Calu3 (cell line): ENCODE measurements at regions not wholly inside any gene's neighbourhood (a gene's known extent, or its start where the extent isn't known, plus 50 kb on each side); places are given as distances from the start of the nearest gene placed in this dataset.

Experiments
- BruUV-seq: library from RNA; stranded (reverse); fragments of 400-500 nt; replicated peaks from 2 replicates; lab custom pipeline; 2021; lab: Mats Ljungman, UMichigan
- CTCF ChIA-PET: fragments of 300-600 bp; sonication (Branson Sonifier 250); formaldehyde crosslinking; loops from one replicate; lab custom pipeline; 2022; ENCODE audit warnings: antibody characterized with exemption; lab: Charles Lee
- DNase-seq: peaks from one replicate; pipeline ENCODE4 v3.0.0; 2022
- H3K27ac Mint-ChIP-seq: one replicate; pipeline ENCODE4 v1.8.0; 2022; ENCODE audit warnings: mixed read lengths; ENCODE audit not compliant: unreplicated experiment
- H3K27me3 Mint-ChIP-seq: one replicate; pipeline ENCODE4 v1.8.0; 2022; ENCODE audit warnings: mixed read lengths; ENCODE audit not compliant: unreplicated experiment
- H3K36me3 Mint-ChIP-seq: one replicate; pipeline ENCODE4 v1.8.0; 2022; ENCODE audit warnings: mild to moderate bottlenecking, moderate library complexity, mixed read lengths; ENCODE audit not compliant: insufficient read depth, unreplicated experiment
- H3K4me1 Mint-ChIP-seq: one replicate; pipeline ENCODE4 v1.8.0; 2022; ENCODE audit warnings: mild to moderate bottlenecking, low read depth, mixed read lengths; ENCODE audit not compliant: unreplicated experiment
- H3K4me3 Mint-ChIP-seq: one replicate; pipeline ENCODE4 v1.8.0; 2022; ENCODE audit warnings: mild to moderate bottlenecking, low read depth, moderate library complexity, mixed read lengths; ENCODE audit not compliant: unreplicated experiment
- H3K9me3 Mint-ChIP-seq: one replicate; pipeline ENCODE4 v1.8.0; 2022; ENCODE audit warnings: low read depth, mixed read lengths; ENCODE audit not compliant: unreplicated experiment
- CTCF ChIP-seq: fragments of 200-600 bp; IDR thresholded peaks from one replicate; pipeline ENCODE4 v1.8.0; 2022; ENCODE audit warnings: antibody characterized with exemption; ENCODE audit not compliant: unreplicated experiment
- intact Hi-C: fragments of 100-400 bp; cut with micrococcal nuclease; formaldehyde crosslinking; loops from one replicate; pipeline ENCODE4 v1.10.0; 2022; ENCODE audit not compliant: unreplicated experiment

- H3K36me3 Mint-ChIP-seq = no peaks in the 10 kb centered on the region
- H3K27ac Mint-ChIP-seq = no peak overlapping the region
- intact Hi-C loops = loop anchor here (10.0 kb wide), 1 partner anchor 377 kb away; no protein-coding TSS in a partner anchor
- no peak for DNase-seq
- no peaks in the 10 kb centered on the region for H3K27me3 Mint-ChIP-seq
- BruUV-seq = no TSS peak
- TF ChIP-seq CTCF = no peak
- CTCF ChIA-PET = no interaction called here
- H3K4me1 Mint-ChIP-seq = peaks cover 26% of the 10 kb centered on the region
- H3K9me3 Mint-ChIP-seq = no peaks in the 10 kb centered on the region
- no peak overlapping the region for H3K4me3 Mint-ChIP-seq
Observed at GRCh38 chrX:23118163-23118562, 118.4 kb downstream of the DDX53 start.

DNA sequence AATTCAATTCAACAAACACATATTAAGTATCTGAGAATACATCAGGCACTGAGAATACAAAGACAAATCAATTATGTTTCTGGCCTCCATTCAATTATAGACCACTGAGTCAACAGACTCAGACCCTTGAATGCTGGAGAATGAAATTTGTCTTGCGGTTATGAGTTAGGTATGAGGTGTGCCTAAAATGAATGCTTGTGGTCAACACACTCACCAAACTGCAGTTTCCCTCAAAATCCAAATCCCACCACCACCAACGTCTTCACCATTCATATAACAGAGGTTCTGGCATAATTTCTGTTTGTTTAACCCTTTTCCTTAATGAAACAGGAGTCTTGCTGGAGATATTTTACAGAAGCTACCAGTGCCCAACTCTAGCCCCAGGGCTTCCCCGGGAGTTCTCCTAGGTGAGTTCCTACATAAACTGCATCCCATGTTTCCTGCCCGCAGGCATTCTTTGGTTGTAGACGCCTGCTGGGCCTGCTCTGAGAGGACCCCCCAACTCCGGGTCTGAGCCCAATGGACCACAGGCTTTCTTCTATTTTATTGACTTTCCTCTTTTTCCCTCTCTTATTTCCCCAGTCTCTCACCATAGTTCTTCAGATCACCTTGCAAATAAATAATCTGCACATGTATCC, 119.2 kb downstream of the DDX53 start:
- peak overlapping the region; percentile 38 for H3K4me3 Mint-ChIP-seq
- H3K36me3 Mint-ChIP-seq = no peaks in the 10 kb centered on the region
- intact Hi-C loops = loop anchor here (10.0 kb wide), 1 partner anchor 376 kb away; no protein-coding TSS in a partner anchor
- BruUV-seq = no TSS peak
- no peak overlapping the region for H3K27ac Mint-ChIP-seq
- CTCF ChIA-PET = no interaction called here
- DNase-seq = peak; percentile 9
- TF ChIP-seq CTCF = no peak
- H3K27me3 Mint-ChIP-seq = no peaks in the 10 kb centered on the region
- peaks cover 21% of the 10 kb centered on the region for H3K4me1 Mint-ChIP-seq
- H3K9me3 Mint-ChIP-seq = no peaks in the 10 kb centered on the region

DNA sequence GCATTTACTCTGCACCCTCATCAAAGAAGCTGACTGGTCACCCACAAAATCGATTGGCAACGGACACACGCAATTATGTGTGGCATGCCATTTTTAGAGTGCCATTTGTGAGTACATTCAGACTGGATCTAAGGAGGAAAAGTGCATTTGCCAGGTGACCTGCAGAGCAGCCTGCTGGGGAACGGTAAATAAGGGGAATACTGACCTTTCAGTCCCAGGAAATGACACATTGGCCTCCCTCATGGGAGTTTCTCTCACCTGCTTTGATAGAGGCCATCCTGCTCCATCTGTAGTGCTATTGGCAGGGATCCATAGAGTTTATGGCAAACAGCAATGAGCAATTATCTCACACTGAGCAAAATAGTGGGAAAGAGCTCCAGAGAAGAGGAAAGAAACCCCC, 127.8 kb downstream of the DDX53 start:
- TF ChIP-seq CTCF = no peak
- DNase-seq = no peak
- H3K27ac Mint-ChIP-seq = no peak overlapping the region
- H3K4me3 Mint-ChIP-seq = no peak overlapping the region
- no peaks in the 10 kb centered on the region for H3K4me1 Mint-ChIP-seq
- no peaks in the 10 kb centered on the region for H3K36me3 Mint-ChIP-seq
- CTCF ChIA-PET = no interaction called here
- H3K9me3 Mint-ChIP-seq = no peaks in the 10 kb centered on the region
- BruUV-seq = no TSS peak
- no peaks in the 10 kb centered on the region for H3K27me3 Mint-ChIP-seq
- intact Hi-C loops = no loop called here

DNA sequence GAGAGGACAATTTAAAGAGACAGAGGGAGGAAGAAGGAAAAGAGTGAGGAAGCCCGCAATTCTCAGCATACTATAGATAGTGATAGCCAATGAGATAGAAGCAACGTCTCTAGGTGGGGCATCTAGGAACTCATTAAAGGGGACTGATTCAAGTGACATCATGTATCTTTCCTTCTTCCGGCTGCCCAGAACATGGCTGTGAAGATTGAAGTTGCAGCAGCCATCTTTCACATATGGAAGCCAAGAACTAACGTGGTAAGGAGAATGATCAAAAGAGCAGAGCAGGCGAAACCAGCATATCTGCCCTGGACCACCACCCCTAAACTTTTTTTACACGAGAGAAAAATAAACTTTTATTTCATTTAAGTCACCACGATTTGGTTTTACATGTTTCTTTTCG, 133.8 kb downstream of the DDX53 start:
- H3K4me1 Mint-ChIP-seq = no peaks in the 10 kb centered on the region
- H3K27ac Mint-ChIP-seq = no peak overlapping the region
- no peaks in the 10 kb centered on the region for H3K36me3 Mint-ChIP-seq
- BruUV-seq = no TSS peak
- TF ChIP-seq CTCF = no peak
- intact Hi-C loops = no loop called here
- no peak for DNase-seq
- CTCF ChIA-PET = no interaction called here
- no peak overlapping the region for H3K4me3 Mint-ChIP-seq
- H3K9me3 Mint-ChIP-seq = no peaks in the 10 kb centered on the region
- no peaks in the 10 kb centered on the region for H3K27me3 Mint-ChIP-seq
